Lower lobe of right lung (tissue), 2 donors: ENCODE measurements at regions not wholly inside any gene's neighbourhood (a gene's known extent, or its start where the extent isn't known, plus 50 kb on each side); places are given as distances from the start of the nearest gene placed in this dataset.

ENCODE experiments used
- ATAC-seq, 2 donors: fragments of 200-7000 bp; cut with Tn5 transposase; one replicate each; pipeline ENCODE4 v1.9.1; 2020 to 2022; ENCODE audit warnings: mild to moderate bottlenecking in 2 of 2, moderate library complexity in 2 of 2
- DNase-seq: peaks from one replicate; pipeline ENCODE4 v3.0.0-alpha.2; 2020
- H3K27ac ChIP-seq: fragments of 200-600 bp; one replicate; pipeline ENCODE4 v1.8.0; 2022
- H3K27me3 ChIP-seq: fragments of 200-600 bp; one replicate; pipeline ENCODE4 v1.8.0; 2022; ENCODE audit warnings: low read depth
- H3K36me3 ChIP-seq: fragments of 200-600 bp; one replicate; pipeline ENCODE4 v1.8.0; 2022; ENCODE audit warnings: mild to moderate bottlenecking
- H3K4me1 ChIP-seq: fragments of 200-600 bp; one replicate; pipeline ENCODE4 v1.8.0; 2022
- H3K4me3 ChIP-seq: fragments of 200-600 bp; one replicate; pipeline ENCODE4 v1.8.0; 2022; ENCODE audit warnings: mild to moderate bottlenecking
- H3K9me3 ChIP-seq: fragments of 200-600 bp; one replicate; pipeline ENCODE4 v1.8.0; 2022
- intact Hi-C: fragments of 100-400 bp; cut with DNase I; formaldehyde crosslinking; loops from one replicate; pipeline ENCODE4 v1.11.0; 2022
- TF ChIP-seq, protein P1 (sequence below): fragments of 200-600 bp; IDR thresholded peaks from one replicate; pipeline ENCODE4 v1.8.0; 2022; ENCODE audit warnings: antibody characterized with exemption, mild to moderate bottlenecking
- donor health status: DM: no; HTN: yes; CAD: no; lungs with severe emphysema.

DNA sequence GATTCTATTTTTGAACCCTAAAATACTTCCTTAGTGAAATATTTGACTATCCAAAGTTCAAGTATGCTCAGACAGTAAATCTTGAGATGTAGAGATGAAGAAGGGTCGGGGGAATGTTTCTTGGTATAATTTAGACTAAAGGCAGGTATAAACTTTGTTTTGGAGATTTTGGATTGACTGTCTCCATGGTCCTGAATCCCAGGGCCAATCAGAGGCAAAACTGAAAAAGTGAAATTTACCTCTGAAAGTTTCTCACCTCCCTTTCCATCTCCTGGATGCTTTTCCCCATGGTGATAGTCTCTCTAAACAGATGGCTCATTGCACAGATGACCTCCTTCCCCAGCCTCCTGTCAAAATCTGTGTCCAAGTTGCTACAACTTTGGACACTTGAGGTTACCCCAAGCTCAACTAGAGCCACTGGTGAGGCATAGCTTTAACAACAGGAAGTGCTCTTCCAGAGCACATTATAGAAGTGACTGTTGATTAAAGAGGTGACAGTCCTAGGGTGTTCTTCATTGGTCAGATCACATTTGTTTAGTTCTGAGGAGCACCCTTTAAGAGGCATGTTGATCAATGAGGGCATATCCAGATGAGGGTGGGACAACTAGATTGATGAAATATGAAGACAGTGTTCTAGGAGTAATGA lies 128.4 kb downstream of the AKAP11 start:
- H3K4me3 ChIP-seq = no peak overlapping the region
- ATAC-seq (no peak), DNase-seq (no peak)
- TF ChIP-seq, protein P1, sequence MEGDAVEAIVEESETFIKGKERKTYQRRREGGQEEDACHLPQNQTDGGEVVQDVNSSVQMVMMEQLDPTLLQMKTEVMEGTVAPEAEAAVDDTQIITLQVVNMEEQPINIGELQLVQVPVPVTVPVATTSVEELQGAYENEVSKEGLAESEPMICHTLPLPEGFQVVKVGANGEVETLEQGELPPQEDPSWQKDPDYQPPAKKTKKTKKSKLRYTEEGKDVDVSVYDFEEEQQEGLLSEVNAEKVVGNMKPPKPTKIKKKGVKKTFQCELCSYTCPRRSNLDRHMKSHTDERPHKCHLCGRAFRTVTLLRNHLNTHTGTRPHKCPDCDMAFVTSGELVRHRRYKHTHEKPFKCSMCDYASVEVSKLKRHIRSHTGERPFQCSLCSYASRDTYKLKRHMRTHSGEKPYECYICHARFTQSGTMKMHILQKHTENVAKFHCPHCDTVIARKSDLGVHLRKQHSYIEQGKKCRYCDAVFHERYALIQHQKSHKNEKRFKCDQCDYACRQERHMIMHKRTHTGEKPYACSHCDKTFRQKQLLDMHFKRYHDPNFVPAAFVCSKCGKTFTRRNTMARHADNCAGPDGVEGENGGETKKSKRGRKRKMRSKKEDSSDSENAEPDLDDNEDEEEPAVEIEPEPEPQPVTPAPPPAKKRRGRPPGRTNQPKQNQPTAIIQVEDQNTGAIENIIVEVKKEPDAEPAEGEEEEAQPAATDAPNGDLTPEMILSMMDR = no peak
- H3K36me3 ChIP-seq = no peaks in the 10 kb centered on the region
- intact Hi-C loops = no loop called here
- H3K9me3 ChIP-seq = no peaks in the 10 kb centered on the region
- H3K27ac ChIP-seq = no peak overlapping the region
- no peaks in the 10 kb centered on the region for H3K27me3 ChIP-seq
- no peaks in the 10 kb centered on the region for H3K4me1 ChIP-seq

DNA sequence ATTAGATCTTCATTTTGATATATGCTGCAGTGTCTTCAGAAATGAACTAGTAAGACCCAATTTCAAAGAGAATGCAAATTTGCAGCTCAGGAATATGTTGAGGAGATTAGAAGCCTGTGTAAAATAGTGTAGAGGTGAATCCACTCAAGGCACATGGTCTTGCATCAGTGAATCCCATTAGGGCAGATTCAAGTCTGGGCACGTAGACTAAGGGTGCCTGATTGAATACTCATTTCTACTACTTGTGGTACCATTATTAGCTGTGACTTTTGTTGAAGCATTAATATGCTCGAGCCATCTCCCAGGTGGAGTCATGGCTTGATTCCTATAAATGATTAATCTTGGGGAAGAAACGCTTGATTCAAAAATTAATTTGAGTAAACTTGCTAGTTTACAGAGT lies 129.4 kb downstream of the AKAP11 start:
- H3K4me3 ChIP-seq = no peak overlapping the region
- H3K27me3 ChIP-seq = no peaks in the 10 kb centered on the region
- TF ChIP-seq, protein P1 = no peak
- H3K9me3 ChIP-seq = no peaks in the 10 kb centered on the region
- DNase-seq = no peak
- H3K36me3 ChIP-seq = no peaks in the 10 kb centered on the region
- intact Hi-C loops = no loop called here
- H3K27ac ChIP-seq = no peak overlapping the region
- ATAC-seq = no peak
- no peaks in the 10 kb centered on the region for H3K4me1 ChIP-seq

- TF ChIP-seq, protein P1 = no peak
- Histone ChIP-seq H3K4me3 (no peak overlapping the region), H3K36me3 (no peaks in the 10 kb centered on the region), H3K9me3 (no peaks in the 10 kb centered on the region), H3K27me3 (no peaks in the 10 kb centered on the region), H3K4me1 (no peaks in the 10 kb centered on the region), H3K27ac (no peak overlapping the region)
- DNase-seq (no peak), ATAC-seq (no peak)
- intact Hi-C loops = no loop called here
These were observed 133.9 kb downstream of the AKAP11 start for GRCh38 chr13:42405665-42406390.

GRCh38 chr13:42409075-42409474 lies 137.1 kb downstream of the AKAP11 start:
- no peak for ATAC-seq
- DNase-seq = no peak
- TF ChIP-seq, protein P1 = no peak
- intact Hi-C loops = no loop called here
- Histone ChIP-seq H3K4me3 (no peak overlapping the region), H3K4me1 (no peaks in the 10 kb centered on the region), H3K27me3 (no peaks in the 10 kb centered on the region), H3K36me3 (no peaks in the 10 kb centered on the region), H3K9me3 (no peaks in the 10 kb centered on the region), H3K27ac (no peak overlapping the region)

DNA sequence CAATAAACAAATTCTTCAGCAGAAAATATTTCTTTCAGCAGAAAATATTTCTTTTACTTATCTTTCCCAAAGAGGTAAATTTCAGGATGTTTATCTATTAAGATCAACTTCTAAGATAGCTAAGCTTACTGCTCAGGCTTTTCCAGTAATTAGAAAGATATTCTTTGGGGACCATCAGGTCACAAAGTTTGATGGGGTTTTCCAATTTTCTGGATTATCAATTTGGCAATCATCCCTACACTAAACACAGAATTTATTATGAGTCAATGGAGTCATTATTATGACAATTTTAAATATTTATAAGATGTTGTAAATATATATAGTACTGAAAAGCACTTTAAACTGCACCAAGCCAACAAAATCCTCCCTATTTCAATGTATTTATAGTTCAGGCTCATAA lies 137.6 kb downstream of the AKAP11 start:
- no peaks in the 10 kb centered on the region for H3K9me3 ChIP-seq
- H3K36me3 ChIP-seq = no peaks in the 10 kb centered on the region
- ATAC-seq (no peak), DNase-seq (no peak)
- TF ChIP-seq, protein P1 = no peak
- no peaks in the 10 kb centered on the region for H3K4me1 ChIP-seq
- no peak overlapping the region for H3K4me3 ChIP-seq
- intact Hi-C loops = no loop called here
- no peaks in the 10 kb centered on the region for H3K27me3 ChIP-seq
- H3K27ac ChIP-seq = no peak overlapping the region
